ENCODE measurements at regions not wholly inside any gene's neighbourhood (a gene's known extent, or its start where the extent isn't known, plus 50 kb on each side); places are given as distances from the start of the nearest gene placed in this dataset.

DNA sequence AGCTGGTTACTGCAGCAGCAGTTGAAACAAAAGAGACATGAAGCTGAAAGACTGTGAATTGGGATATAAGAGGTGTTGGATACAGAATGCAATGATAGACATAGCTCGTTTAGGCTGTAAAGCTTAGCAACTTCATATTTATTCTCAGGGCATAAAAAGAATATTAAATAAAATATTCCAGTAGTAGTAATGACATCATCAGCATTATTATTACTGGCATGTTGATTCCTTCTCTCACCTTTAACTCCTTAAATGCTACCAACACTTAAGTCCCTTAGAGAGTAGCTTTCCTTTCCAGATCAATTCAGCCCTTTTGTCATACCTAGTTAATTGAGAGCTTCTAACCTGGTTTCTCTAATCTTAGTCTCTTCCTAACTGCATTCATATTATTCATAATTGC is 81.4 kb upstream of the STXBP5 start (continued):
- TF ChIP-seq, protein P1, sequence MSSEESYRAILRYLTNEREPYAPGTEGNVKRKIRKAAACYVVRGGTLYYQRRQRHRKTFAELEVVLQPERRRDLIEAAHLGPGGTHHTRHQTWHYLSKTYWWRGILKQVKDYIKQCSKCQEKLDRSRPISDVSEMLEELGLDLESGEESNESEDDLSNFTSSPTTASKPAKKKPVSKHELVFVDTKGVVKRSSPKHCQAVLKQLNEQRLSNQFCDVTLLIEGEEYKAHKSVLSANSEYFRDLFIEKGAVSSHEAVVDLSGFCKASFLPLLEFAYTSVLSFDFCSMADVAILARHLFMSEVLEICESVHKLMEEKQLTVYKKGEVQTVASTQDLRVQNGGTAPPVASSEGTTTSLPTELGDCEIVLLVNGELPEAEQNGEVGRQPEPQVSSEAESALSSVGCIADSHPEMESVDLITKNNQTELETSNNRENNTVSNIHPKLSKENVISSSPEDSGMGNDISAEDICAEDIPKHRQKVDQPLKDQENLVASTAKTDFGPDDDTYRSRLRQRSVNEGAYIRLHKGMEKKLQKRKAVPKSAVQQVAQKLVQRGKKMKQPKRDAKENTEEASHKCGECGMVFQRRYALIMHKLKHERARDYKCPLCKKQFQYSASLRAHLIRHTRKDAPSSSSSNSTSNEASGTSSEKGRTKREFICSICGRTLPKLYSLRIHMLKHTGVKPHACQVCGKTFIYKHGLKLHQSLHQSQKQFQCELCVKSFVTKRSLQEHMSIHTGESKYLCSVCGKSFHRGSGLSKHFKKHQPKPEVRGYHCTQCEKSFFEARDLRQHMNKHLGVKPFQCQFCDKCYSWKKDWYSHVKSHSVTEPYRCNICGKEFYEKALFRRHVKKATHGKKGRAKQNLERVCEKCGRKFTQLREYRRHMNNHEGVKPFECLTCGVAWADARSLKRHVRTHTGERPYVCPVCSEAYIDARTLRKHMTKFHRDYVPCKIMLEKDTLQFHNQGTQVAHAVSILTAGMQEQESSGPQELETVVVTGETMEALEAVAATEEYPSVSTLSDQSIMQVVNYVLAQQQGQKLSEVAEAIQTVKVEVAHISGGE (CRISPR knock-in tag; IDR thresholded peaks at IDR 0.05) = no peak

DNA sequence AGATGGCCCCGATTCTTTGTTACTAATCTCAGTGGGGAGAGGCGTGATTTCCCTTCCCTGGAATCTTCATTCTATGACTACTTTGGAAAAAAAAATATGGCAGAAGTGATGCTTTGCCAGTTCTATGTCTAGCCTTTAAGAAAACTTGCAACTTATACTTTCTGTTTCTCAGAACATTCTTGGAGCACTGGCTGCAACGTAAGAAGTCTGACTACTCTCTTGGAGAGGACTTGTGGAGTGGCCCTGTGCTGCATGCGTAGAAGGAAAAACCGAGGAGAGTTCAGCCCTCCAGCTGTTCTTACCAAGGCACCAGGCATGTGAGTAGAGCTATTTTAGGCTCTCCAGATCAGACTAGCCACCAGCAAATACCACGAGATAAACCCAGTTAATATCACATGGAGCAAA is 77.6 kb upstream of the STXBP5 start:
- H3K4me1 ChIP-seq (ENCODE audit: control insufficient read depth, insufficient read depth, low read length) = no peaks in the 10 kb centered on the region
- H3K4me2 ChIP-seq (ENCODE audit: control insufficient read depth, insufficient read depth) = no peak overlapping the region
- ChIA-PET SMC1A (ENCODE audit: uncharacterized antibody, unreplicated experiment) (no interaction called here), POLR2A (no interaction called here), CTCF (no interaction called here), RAD21 (ENCODE audit: unreplicated experiment) (no interaction called here)
- FAIRE-seq (no peak), ATAC-seq (no peak), DNase-seq (ENCODE audit: low read depth, low spot score) (no peak)
- no peaks in the 10 kb centered on the region for H3K9me3 ChIP-seq (replicated peaks; ENCODE audit: control insufficient read depth, insufficient read depth, low read length)
- H2AFZ ChIP-seq (ENCODE audit: control insufficient read depth, low read depth, low read length) = no peak overlapping the region
- in situ Hi-C loops (cut with MboI) = no loop called here
- H3K79me2 ChIP-seq (ENCODE audit: control insufficient read depth, insufficient read depth, low read length) = no peaks in the 10 kb centered on the region
- H3K27me3 ChIP-seq (replicated peaks in 1 of 2; ENCODE audit: control insufficient read depth in 2 of 2, insufficient read depth in 2 of 2, low read length in 1 of 2) = no peaks in the 10 kb centered on the region
- 41% methylated on average over 6 of the region's 6 CpGs for WGBS (ENCODE audit: insufficient coverage, insufficient replicate concordance, low lambda C conversion rate, missing lambda C conversion rate)
- intact Hi-C loops (cut with micrococcal nuclease; ENCODE audit: unreplicated experiment) = no loop called here
- BruUV-seq (replicated peaks) = no TSS peak
- H3K4me3 ChIP-seq = no peak overlapping the region
- H3K27ac ChIP-seq (ENCODE audit: control insufficient read depth, insufficient read depth) = no peak overlapping the region
- H3K36me3 ChIP-seq (ENCODE audit: control insufficient read depth in 2 of 2, insufficient read depth in 2 of 2, low read length in 1 of 2) = no peaks in the 10 kb centered on the region
- no peaks in the 10 kb centered on the region for H4K20me1 ChIP-seq (ENCODE audit: control insufficient read depth, insufficient read depth)
- no peak overlapping the region for H3K9ac ChIP-seq (ENCODE audit: control insufficient read depth, insufficient read depth, low read length)
- TF ChIP-seq, protein P2, sequence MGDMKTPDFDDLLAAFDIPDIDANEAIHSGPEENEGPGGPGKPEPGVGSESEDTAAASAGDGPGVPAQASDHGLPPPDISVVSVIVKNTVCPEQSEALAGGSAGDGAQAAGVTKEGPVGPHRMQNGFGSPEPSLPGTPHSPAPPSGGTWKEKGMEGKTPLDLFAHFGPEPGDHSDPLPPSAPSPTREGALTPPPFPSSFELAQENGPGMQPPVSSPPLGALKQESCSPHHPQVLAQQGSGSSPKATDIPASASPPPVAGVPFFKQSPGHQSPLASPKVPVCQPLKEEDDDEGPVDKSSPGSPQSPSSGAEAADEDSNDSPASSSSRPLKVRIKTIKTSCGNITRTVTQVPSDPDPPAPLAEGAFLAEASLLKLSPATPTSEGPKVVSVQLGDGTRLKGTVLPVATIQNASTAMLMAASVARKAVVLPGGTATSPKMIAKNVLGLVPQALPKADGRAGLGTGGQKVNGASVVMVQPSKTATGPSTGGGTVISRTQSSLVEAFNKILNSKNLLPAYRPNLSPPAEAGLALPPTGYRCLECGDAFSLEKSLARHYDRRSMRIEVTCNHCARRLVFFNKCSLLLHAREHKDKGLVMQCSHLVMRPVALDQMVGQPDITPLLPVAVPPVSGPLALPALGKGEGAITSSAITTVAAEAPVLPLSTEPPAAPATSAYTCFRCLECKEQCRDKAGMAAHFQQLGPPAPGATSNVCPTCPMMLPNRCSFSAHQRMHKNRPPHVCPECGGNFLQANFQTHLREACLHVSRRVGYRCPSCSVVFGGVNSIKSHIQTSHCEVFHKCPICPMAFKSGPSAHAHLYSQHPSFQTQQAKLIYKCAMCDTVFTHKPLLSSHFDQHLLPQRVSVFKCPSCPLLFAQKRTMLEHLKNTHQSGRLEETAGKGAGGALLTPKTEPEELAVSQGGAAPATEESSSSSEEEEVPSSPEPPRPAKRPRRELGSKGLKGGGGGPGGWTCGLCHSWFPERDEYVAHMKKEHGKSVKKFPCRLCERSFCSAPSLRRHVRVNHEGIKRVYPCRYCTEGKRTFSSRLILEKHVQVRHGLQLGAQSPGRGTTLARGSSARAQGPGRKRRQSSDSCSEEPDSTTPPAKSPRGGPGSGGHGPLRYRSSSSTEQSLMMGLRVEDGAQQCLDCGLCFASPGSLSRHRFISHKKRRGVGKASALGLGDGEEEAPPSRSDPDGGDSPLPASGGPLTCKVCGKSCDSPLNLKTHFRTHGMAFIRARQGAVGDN (IDR thresholded peaks at IDR 0.05) = no peak
- TF ChIP-seq MYC (IDR thresholded peaks at IDR 0.05; ENCODE audit: insufficient read depth, insufficient read length, insufficient replicate concordance, low read length, severe bottlenecking) (no peak), NR2F1 (conservative IDR thresholded peaks at IDR 0.05) (no peak), MXI1 (IDR thresholded peaks at IDR 0.05; ENCODE audit: low read depth, low read length) (no peak), HCFC1 (IDR thresholded peaks at IDR 0.05; ENCODE audit: low read length) (no peak)
- TF ChIP-seq, protein P3, sequence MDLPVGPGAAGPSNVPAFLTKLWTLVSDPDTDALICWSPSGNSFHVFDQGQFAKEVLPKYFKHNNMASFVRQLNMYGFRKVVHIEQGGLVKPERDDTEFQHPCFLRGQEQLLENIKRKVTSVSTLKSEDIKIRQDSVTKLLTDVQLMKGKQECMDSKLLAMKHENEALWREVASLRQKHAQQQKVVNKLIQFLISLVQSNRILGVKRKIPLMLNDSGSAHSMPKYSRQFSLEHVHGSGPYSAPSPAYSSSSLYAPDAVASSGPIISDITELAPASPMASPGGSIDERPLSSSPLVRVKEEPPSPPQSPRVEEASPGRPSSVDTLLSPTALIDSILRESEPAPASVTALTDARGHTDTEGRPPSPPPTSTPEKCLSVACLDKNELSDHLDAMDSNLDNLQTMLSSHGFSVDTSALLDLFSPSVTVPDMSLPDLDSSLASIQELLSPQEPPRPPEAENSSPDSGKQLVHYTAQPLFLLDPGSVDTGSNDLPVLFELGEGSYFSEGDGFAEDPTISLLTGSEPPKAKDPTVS (IDR thresholded peaks at IDR 0.05; ENCODE audit: low read depth, low read length) = no peak
- TF ChIP-seq, protein P4, sequence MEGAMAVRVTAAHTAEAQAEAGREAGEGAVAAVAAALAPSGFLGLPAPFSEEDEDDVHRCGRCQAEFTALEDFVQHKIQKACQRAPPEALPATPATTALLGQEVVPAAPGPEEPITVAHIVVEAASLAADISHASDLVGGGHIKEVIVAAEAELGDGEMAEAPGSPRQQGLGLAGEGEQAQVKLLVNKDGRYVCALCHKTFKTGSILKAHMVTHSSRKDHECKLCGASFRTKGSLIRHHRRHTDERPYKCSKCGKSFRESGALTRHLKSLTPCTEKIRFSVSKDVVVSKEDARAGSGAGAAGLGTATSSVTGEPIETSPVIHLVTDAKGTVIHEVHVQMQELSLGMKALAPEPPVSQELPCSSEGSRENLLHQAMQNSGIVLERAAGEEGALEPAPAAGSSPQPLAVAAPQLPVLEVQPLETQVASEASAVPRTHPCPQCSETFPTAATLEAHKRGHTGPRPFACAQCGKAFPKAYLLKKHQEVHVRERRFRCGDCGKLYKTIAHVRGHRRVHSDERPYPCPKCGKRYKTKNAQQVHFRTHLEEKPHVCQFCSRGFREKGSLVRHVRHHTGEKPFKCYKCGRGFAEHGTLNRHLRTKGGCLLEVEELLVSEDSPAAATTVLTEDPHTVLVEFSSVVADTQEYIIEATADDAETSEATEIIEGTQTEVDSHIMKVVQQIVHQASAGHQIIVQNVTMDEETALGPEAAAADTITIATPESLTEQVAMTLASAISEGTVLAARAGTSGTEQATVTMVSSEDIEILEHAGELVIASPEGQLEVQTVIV (IDR thresholded peaks at IDR 0.05; ENCODE audit: borderline replicate concordance, partially characterized antibody) = no peak

All from GM12878 (cell line).